ENCODE measurements at regions not wholly inside any gene's neighbourhood (a gene's known extent, or its start where the extent isn't known, plus 50 kb on each side); places are given as distances from the start of the nearest gene placed in this dataset.
"Not testable (repeated sequence)": the region's sequence is repeated elsewhere in the genome, so short reads cannot be mapped to it uniquely, and the experiment has no call there.

GRCh38 chr11:116360221-116360941 lies 412.4 kb downstream of the BUD13 start:
- no peak for DNase-seq

DNA sequence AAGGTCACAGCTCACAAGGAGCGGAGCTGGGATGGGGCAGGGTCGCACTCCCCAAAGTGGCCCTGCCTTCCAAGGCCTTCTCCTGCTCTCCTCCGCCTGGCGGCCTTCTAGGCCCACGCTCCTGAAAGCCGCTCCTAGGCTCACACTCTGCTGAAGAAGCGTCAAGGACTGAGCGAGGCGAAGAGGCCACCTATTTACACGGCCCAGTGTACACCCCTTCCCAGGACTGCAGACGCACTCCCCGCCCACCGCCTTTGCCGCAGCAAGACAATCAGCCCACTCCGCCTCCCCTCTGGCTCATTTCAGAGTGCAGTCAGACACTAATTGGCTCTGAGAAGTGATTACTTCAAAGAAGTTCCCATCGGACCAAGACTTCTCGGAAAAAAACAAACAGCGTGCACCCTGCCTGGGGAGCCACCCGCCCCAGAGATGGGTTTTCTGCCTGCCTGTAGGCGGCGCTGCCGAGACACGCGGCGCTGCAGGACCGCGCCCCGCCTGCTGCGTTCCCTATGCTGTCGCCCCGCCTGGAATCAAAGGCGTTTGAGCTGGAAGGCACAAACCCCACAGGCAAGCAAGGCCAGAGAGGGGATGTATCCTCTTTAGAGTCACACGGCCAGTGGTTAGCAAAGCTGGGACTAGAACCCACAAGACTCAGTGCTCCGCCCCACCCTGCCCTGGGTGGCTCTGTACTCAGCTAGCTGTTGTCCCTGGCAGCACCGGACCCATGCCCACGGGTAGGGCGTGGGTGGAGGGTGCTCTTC lies 414.8 kb downstream of the BUD13 start:
- no peak for DNase-seq

DNA sequence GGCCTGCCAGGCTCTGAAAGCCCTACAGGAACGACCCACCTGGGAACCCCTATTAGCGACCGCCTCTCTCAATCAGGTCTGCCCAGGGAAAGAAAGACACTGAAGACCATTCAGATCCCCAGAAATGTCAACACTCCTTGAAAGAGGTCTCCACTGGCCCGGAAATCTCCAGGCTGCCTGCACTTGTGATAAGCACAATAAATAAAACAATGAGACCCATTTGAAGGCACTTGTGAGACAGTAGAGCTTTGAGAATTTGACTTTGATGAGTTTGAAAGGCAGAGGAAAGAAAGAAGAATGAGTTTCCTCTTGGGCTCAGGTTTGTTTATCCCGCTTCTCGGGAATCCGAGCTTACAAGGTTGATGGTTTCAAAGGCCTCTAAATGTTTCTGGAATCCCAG lies 416.3 kb downstream of the BUD13 start:
- DNase-seq = no peak

DNA sequence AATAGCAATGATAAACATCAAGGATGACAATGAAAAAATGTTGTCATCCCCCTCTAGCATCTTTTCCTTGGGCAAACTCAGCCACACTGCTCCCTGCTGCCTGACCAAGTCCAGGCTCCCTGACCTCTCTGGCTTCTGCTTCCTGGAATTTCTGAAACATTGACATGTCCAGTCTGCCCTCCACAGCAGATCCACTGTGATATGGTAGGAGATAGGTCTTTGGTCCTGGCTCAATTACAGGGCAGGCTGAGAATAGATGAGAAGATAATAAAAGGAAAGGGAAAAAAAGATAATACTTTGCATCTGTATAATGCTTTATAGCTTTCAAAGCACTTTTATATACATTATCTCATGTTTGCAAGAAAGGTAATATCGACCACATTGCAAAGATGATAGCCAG lies 417.7 kb downstream of the BUD13 start:
- DNase-seq = no peak

DNA sequence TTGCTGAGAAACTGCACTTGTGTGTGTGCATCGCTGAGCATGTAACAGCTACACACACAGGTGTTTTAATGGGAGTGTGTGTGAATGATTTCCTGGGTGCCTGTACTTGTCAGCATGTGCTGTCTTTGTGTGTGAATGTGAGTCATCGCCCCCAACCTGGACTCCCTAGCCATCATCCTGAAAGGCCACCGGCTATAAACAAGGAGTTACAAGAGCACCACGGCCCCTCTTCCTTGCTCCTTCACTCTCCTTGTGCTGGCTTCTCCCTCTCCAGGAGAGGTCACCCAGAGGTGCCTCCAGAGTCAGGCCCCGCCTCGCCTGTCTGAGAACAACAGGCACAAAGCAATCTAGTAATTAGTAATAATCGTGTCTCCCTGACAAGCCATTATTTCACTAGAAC lies 419.2 kb downstream of the BUD13 start:
- DNase-seq = no peak

GRCh38 chr11:116352881-116353280 lies 419.9 kb downstream of the BUD13 start:
- DNase-seq = no peak

- DNase-seq = no peak
These were observed 424.6 kb downstream of the BUD13 start for GRCh38 chr11:116348226-116348625.

- no peak for DNase-seq
These were observed 427.2 kb downstream of the BUD13 start for GRCh38 chr11:116345575-116345974.

GRCh38 chr11:116344601-116345000 lies 428.2 kb downstream of the BUD13 start:
- DNase-seq = no peak

GRCh38 chr11:116343270-116343669 lies 429.5 kb downstream of the BUD13 start:
- DNase-seq = no peak

- DNase-seq = no peak
These were observed 430.6 kb downstream of the BUD13 start for GRCh38 chr11:116342148-116342547.

DNA sequence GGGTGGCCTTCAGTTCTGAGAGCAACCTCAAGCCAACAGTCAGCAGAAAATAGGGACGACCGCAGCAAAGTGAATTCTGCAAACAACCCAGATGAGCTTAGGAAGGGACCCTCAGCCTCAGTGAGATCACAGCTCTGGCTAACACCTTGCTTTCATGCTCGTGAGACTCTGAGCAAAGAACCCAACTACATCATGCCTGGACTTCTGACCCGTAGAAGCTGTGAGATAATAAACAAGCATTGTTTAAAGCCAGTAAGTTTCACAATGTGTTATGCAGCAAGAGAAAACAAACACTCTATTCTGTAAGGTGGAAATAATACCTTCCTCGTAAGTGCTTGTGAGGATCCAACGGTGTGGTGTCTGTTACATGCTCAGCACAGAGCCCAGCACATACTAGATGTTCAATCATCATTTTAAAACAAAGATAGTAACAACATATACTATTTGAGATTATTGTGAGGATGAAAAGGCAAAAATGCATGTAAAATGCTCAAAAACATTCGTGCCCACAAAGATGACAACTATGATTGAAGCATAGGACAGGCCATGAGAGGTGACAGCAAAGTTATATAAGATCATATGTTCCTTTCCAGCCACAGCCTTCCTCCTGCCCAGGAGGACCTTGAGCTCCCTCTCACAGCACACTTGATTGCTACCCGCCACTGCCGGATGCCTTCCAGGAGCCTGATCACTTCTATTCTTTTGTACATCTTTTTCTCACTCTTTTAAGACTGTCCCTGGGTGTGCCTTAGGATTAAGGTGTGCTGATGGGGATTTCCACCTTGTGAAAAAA lies 433.3 kb downstream of the BUD13 start:
- no peak for DNase-seq

DNA sequence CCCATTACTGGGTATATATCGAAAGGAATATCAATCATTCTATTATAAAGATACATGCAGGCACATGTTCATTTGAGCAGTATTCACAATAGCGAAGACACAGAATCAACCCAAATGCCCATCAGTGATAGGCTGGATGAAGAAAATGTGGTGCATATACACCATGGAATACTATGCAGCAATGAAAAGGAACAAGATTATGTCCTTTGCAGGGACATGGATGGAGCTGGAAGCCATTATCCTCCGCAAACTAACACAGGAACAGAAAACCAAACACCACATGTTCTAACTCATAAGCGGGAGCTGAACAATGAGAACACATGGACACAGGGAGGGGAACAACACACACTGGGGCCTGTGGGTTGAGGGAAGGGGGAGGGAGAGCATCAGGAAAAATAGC lies 434.3 kb downstream of the BUD13 start:
- not testable (repeated sequence) for DNase-seq

GRCh38 chr11:116336540-116336939 lies 436.2 kb downstream of the BUD13 start:
- peak; percentile 32 for DNase-seq

DNA sequence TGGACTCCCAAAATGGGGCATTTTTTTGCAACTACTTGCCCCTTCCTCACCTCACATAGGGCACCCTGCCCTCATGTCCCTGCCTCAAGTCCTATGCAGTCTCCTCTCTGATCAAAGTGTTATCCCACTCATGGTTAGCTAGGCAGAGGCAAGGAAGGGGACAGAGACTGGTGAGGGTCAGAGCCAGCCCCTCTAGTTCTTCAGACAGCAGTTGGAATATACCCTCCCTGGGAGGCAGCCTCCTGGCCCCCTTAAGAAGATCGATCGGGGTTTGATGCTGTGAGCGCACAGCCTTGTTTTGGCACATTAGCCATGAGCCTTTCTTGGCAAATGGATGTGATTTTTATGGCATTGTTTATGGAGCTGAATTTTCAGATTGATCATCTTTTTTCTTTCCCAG lies 436.9 kb downstream of the BUD13 start:
- DNase-seq = no peak

DNA sequence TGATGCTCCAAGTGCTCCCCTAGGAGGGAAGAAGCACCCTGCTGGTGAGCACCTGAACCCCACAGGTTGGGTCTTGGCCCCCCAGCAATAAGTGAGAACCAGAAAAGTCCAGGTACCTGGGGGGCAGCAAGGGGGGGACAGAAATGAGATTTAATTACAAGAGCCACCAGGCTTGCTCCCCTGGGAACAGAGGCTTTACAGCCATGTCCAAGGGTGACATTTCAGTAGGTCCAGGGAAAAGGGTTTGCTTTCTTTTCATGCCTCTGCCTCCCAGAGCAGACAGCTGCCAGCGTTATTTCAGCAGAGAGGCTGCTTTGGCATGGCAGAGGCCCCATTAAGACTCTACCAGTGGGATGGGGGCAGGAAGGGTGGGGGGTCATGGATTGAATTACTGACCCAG lies 437.7 kb downstream of the BUD13 start:
- no peak for DNase-seq

GRCh38 chr11:116334596-116334995 lies 438.2 kb downstream of the BUD13 start:
- no peak for DNase-seq

DNA sequence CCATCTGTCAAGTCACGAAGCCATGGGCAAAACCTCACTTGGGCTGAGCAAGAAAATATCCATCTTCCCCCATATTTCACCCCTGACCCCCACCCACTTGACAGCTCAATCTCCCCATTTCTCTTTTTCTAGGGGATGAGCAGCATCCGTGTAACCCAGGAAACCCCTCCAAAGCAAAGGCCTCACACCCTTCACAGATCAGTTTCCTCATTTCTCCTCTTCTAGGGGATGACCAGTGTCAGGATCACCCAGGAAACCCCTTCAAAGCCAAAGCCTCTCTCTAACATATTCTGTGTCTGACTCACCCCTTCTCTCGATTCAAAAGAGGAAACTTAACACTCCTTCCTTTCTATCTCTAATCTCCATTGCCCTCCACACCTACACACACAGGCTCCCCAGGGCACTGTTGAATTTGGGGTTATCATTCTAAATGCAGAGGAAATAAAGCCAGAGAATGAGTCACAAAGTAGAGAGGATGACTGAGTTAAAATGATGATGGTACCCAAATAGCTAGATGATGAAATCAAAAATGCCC lies 439.7 kb downstream of the BUD13 start:
- DNase-seq = no peak

- DNase-seq = no peak
These were observed 440.4 kb downstream of the BUD13 start for GRCh38 chr11:116332391-116332790.

DNA sequence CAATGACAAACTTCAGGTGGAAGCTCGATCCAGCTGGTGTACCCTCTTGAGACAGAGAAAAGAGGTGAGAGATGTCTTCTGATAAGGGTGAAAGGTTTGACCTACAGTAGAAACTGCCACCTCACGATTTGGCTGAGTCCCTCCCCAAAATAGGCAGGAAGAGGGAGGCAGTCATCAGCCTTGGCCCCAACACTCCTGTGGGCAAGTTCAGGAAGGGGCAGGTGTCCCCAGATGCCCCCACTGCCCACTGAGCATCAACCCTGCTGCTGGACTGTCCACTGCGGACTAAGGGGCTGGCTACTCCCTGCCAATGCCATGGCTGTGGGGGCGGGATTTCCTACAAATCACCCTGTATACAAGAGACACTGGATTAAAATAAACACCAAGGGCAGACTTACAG lies 441.4 kb downstream of the BUD13 start:
- DNase-seq = no peak

- DNase-seq = no peak
These were observed 442.2 kb downstream of the BUD13 start for GRCh38 chr11:116330439-116331185.

- no peak for DNase-seq
These were observed 443.3 kb downstream of the BUD13 start for GRCh38 chr11:116329354-116330090.

Measured in NCI-H524 treated with DMSO at 0.1 percent for 48 hours (cell line).